Endothelial cell of umbilical vein (primary cell): ENCODE measurements at regions not wholly inside any gene's neighbourhood (a gene's known extent, or its start where the extent isn't known, plus 50 kb on each side); places are given as distances from the start of the nearest gene placed in this dataset.
"Not testable (repeated sequence)": the region's sequence is repeated elsewhere in the genome, so short reads cannot be mapped to it uniquely, and the experiment has no call there.

Experiments
- BruUV-seq: library from RNA; stranded (reverse); fragments of 400-500 nt; replicated peaks from 2 replicates; lab custom pipeline; 2021; lab: Mats Ljungman, UMichigan
- CTCF ChIA-PET: fragments of 300-600, 350-600 bp; sonication (Branson Sonifier 250); formaldehyde crosslinking; loops from one replicate; lab custom pipeline; 2021; ENCODE audit warnings: antibody characterized with exemption, inconsistent platforms; lab: Charles Lee
- POLR2A ChIA-PET: fragments of 300-600, 350-600 bp; sonication (Branson Sonifier 250); formaldehyde crosslinking; loops from one replicate; lab custom pipeline; 2021; ENCODE audit warnings: antibody characterized with exemption, inconsistent platforms; lab: Charles Lee
- DNase-seq: peaks from one replicate; pipeline ENCODE4 v3.0.0-alpha.2; 2011; ENCODE audit warnings: low read depth, low spot score
- FAIRE-seq: peaks from 2 replicates; lab custom pipeline; 2011; peaks lifted over from hg19 to GRCh38; lab: Jason Lieb, UNC
- H2AFZ ChIP-seq: 2 replicates; pipeline ENCODE4 v1.6.0; 2012; ENCODE audit warnings: low read depth, low read length, control low read depth, inconsistent platforms
- H3K27ac ChIP-seq: 2 replicates; pipeline ENCODE4 v1.5.1; 2011; ENCODE audit warnings: low read depth, mild to moderate bottlenecking, control low read depth, low read length, moderate library complexity; ENCODE audit not compliant: insufficient read depth
- H3K27me3 ChIP-seq, 2 experiments: 2 replicates each; pipeline versions ENCODE4 v1.6.0 to v1.6.1; 2011; ENCODE audit warnings: low read length in 2 of 2, mixed read lengths in 1 of 2; ENCODE audit not compliant: control insufficient read depth in 2 of 2, insufficient read depth in 2 of 2
- H3K36me3 ChIP-seq, 2 experiments: 2 replicates in 1 of 2; 3 replicates in 1 of 2; pipeline ENCODE4 v1.5.1; 2011; ENCODE audit warnings: low read length in 2 of 2, mild to moderate bottlenecking in 1 of 2, moderate library complexity in 1 of 2; ENCODE audit not compliant: control insufficient read depth in 2 of 2, insufficient read depth in 2 of 2; ENCODE audit errors: extremely low read depth in 1 of 2
- H3K4me1 ChIP-seq: 3 replicates; pipeline ENCODE4 v1.5.1; 2011; ENCODE audit warnings: mild to moderate bottlenecking, low read length; ENCODE audit not compliant: control insufficient read depth, insufficient read depth; ENCODE audit errors: extremely low read depth
- H3K4me2 ChIP-seq: 2 replicates; pipeline ENCODE4 v1.6.1; 2011; ENCODE audit warnings: low read length, control low read depth, mixed read lengths; ENCODE audit not compliant: insufficient read depth
- H3K4me3 ChIP-seq, 3 experiments: fragments of 200-600 bp in 1 of 3; sonication (generic), shearing (Covaris generic) in 1 of 3; replicated peaks in 1 of 3; 2 replicates each; pipeline ENCODE4 v1.5.1; 2011 to 2016; ENCODE audit warnings: control low read depth in 3 of 3, low read length in 3 of 3, mild to moderate bottlenecking in 2 of 3, inconsistent platforms in 1 of 3, low read depth in 1 of 3, moderate library complexity in 1 of 3; ENCODE audit not compliant: insufficient read depth in 1 of 3
- H3K79me2 ChIP-seq: 2 replicates; pipeline ENCODE4 v1.6.0; 2012; ENCODE audit warnings: low read length, inconsistent platforms; ENCODE audit not compliant: control insufficient read depth, insufficient read depth
- H3K9ac ChIP-seq: replicated peaks from 2 replicates; pipeline ENCODE3; 2011; ENCODE audit warnings: low read length, control low read depth; ENCODE audit not compliant: insufficient read depth; ENCODE audit errors: extremely low read depth
- H3K9me1 ChIP-seq: replicated peaks from 3 replicates; pipeline ENCODE4 v1.6.0; 2011; ENCODE audit warnings: mild to moderate bottlenecking, low read length; ENCODE audit not compliant: control insufficient read depth, insufficient read depth; ENCODE audit errors: extremely low read depth
- H3K9me3 ChIP-seq: replicated peaks from 2 replicates; pipeline ENCODE4 v1.5.1; 2012; ENCODE audit warnings: low read length, inconsistent platforms; ENCODE audit not compliant: control insufficient read depth, insufficient read depth
- H4K20me1 ChIP-seq: replicated peaks from 2 replicates; pipeline ENCODE3; 2011; ENCODE audit warnings: mild to moderate bottlenecking, low read length; ENCODE audit not compliant: control insufficient read depth, insufficient read depth; ENCODE audit errors: extremely low read depth
- EZH2 ChIP-seq: IDR thresholded peaks from 2 replicates; pipeline ENCODE4 v1.6.1; 2012; ENCODE audit warnings: borderline replicate concordance, low read depth, mild to moderate bottlenecking, moderate library complexity, low read length, inconsistent platforms; ENCODE audit not compliant: severe bottlenecking
- FOS ChIP-seq: IDR thresholded peaks from 2 replicates; pipeline ENCODE4 v1.6.1; 2011; ENCODE audit warnings: mild to moderate bottlenecking, low read length, moderate library complexity, borderline replicate concordance; ENCODE audit not compliant: insufficient read depth
- GATA2 ChIP-seq: IDR thresholded peaks from 2 replicates; pipeline ENCODE4 v1.7.0; 2011; ENCODE audit warnings: low read depth, mild to moderate bottlenecking, moderate library complexity, mixed read lengths, low read length; ENCODE audit not compliant: insufficient read length, insufficient read depth
- JUN ChIP-seq: IDR thresholded peaks from 2 replicates; pipeline ENCODE4 v1.6.1; 2011; ENCODE audit warnings: borderline replicate concordance, low read depth; ENCODE audit not compliant: insufficient read length, insufficient read depth
- MYC ChIP-seq: IDR thresholded peaks from one replicate; pipeline ENCODE4 v1.6.1; 2011; ENCODE audit warnings: mild to moderate bottlenecking, low read depth, low read length
- POLR2A ChIP-seq: IDR thresholded peaks from 2 replicates; pipeline ENCODE4 v1.6.1; 2012; ENCODE audit warnings: low read depth, mild to moderate bottlenecking, control low read depth, low read length
- POLR2AphosphoS5 ChIP-seq: IDR thresholded peaks from 2 replicates; pipeline ENCODE4 v1.6.1; 2012; ENCODE audit warnings: low read depth, mild to moderate bottlenecking, control low read depth, low read length, moderate library complexity; ENCODE audit not compliant: insufficient read depth
- dilution Hi-C: fragments of 300-500 bp; cut with MboI; formaldehyde crosslinking; loops from one replicate; pipeline ENCODE4 v1.15.0; 2019; ENCODE audit warnings: low sequenced_read_pairs; ENCODE audit not compliant: extremely low pct_ligation_motif_present
- intact Hi-C: fragments of 100-400 bp; cut with micrococcal nuclease; formaldehyde crosslinking; loops from one replicate; pipeline ENCODE4 v1.10.0; 2022
- TF ChIP-seq, protein P1 (sequence below): IDR thresholded peaks from 2 replicates; pipeline ENCODE4 v1.6.1; 2011; ENCODE audit not compliant: insufficient read depth, insufficient read length
- TF ChIP-seq, protein P2 (sequence below), 2 donors: IDR thresholded peaks; 1 replicate in 1 of 2; 2 replicates in 1 of 2; pipeline ENCODE4 v1.5.1; 2011; ENCODE audit warnings: low read length in 2 of 2, mild to moderate bottlenecking in 2 of 2, moderate library complexity in 2 of 2, control low read depth in 1 of 2, inconsistent platforms in 1 of 2, low read depth in 1 of 2; ENCODE audit not compliant: insufficient read depth in 1 of 2; ENCODE audit errors: extremely low read depth in 1 of 2

DNA sequence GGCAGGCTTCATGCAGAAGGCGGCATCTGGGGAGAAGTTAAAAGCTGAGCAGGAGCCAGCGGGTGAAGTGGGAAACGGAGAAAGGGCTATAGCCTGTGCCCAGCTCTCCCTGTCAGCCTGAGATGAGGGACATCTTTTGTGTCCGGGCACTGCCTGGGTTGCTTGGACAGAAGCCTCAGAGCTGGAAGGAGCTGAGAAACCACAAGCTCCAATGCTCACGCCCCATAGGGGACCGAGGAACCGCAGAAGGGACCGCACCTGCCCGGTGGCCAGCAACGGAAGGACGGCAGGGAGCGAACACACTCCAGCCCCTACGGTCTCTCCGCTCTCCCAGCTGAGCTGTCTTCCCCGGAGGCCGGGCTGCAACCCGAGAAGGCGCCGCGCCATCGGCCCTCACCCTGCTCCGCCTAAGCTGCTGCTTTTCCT, 175.8 kb downstream of the NPIPB11 start:
- no peaks in the 10 kb centered on the region for H3K4me1 ChIP-seq
- BruUV-seq = no TSS peak
- POLR2A ChIA-PET = no interaction called here
- no peaks in the 10 kb centered on the region for H3K27me3 ChIP-seq
- H3K27ac ChIP-seq = no peak overlapping the region
- H3K9me3 ChIP-seq = no peaks in the 10 kb centered on the region
- CTCF ChIA-PET = no interaction called here
- DNase-seq = no peak
- H3K9me1 ChIP-seq = no peaks in the 10 kb centered on the region
- dilution Hi-C loops = no loop called here
- H4K20me1 ChIP-seq = no peaks in the 10 kb centered on the region
- TF ChIP-seq EZH2 = no peak
- TF ChIP-seq, protein P1, sequence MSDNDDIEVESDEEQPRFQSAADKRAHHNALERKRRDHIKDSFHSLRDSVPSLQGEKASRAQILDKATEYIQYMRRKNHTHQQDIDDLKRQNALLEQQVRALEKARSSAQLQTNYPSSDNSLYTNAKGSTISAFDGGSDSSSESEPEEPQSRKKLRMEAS = no peak
- TF ChIP-seq MYC = no peak
- TF ChIP-seq FOS = no peak
- TF ChIP-seq, protein P2, sequence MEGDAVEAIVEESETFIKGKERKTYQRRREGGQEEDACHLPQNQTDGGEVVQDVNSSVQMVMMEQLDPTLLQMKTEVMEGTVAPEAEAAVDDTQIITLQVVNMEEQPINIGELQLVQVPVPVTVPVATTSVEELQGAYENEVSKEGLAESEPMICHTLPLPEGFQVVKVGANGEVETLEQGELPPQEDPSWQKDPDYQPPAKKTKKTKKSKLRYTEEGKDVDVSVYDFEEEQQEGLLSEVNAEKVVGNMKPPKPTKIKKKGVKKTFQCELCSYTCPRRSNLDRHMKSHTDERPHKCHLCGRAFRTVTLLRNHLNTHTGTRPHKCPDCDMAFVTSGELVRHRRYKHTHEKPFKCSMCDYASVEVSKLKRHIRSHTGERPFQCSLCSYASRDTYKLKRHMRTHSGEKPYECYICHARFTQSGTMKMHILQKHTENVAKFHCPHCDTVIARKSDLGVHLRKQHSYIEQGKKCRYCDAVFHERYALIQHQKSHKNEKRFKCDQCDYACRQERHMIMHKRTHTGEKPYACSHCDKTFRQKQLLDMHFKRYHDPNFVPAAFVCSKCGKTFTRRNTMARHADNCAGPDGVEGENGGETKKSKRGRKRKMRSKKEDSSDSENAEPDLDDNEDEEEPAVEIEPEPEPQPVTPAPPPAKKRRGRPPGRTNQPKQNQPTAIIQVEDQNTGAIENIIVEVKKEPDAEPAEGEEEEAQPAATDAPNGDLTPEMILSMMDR (IDR thresholded peaks at IDR 0.05; ENCODE audit: extremely low read depth in 1 of 2, insufficient read depth in 1 of 2, low read depth in 1 of 2, low read length in 2 of 2) = no peak
- no peak for TF ChIP-seq GATA2
- TF ChIP-seq JUN = no peak
- no peak for TF ChIP-seq POLR2AphosphoS5
- TF ChIP-seq POLR2A = no peak
- no peak overlapping the region for H2AFZ ChIP-seq
- no peak overlapping the region for H3K4me3 ChIP-seq
- no peak for FAIRE-seq
- no peak overlapping the region for H3K9ac ChIP-seq
- no peaks in the 10 kb centered on the region for H3K36me3 ChIP-seq
- no peak overlapping the region for H3K4me2 ChIP-seq
- intact Hi-C loops = no loop called here
- H3K79me2 ChIP-seq = no peaks in the 10 kb centered on the region

DNA sequence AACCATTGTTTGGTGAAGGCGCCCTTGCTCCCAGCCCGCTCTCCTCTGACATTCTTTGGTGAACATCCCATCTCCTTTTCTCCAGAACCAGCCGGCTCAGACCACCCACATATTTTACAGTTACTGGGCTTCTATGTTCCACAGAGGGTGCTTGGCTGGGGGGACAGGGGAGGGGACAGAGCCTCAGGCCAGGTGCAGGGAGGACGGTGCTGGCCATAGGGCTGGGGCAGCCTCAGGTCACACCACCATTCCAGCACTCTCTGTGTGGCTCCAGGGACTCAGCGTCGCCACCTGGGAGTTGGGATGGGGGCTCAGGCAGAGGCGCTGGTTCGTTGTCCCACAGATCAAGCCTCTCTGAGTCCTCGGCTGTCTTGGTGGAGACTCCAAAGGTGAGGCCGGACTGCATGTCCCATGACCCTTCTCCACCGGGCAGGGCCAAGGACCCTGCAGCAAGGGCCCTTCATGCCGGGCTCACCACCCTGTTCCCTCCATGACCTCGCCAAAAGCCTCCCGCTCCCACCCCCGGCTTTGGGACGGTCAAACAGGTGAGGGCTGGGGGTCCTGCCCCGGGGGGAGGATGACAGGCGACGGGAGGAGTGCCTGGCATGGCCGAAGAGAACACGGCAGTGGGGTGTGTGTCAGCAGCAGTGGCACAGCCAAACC, 176.4 kb downstream of the NPIPB11 start:
- not testable (repeated sequence) for H3K27me3 ChIP-seq

DNA sequence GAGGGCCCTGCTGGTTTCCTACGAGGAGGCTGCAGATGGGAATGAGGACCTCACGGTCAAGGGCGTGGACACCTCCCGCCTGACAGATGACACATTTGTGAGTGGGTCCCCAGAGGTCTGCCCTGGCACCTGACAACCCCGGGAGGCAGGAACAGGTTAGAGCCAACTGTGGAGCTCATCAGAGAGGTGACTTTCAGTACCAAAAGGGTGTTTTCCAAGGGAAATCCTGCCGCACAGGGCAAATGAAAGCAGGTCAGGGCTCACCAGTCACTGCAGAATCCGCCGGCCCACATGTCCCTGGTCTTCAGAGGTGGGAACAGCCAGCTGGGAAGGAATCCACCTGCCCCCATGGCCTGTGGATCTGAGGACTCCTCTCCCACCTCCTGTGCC, 176.9 kb downstream of the NPIPB11 start:
- dilution Hi-C loops, H3K9me1 ChIP-seq, H3K4me3 ChIP-seq, H3K4me1 ChIP-seq, H3K9ac ChIP-seq, CTCF ChIA-PET, H3K27ac ChIP-seq, H3K27me3 ChIP-seq, intact Hi-C loops, H3K4me2 ChIP-seq, H3K79me2 ChIP-seq, H2AFZ ChIP-seq, FAIRE-seq, H3K9me3 ChIP-seq, POLR2A ChIA-PET, DNase-seq, H3K36me3 ChIP-seq, BruUV-seq, H4K20me1 ChIP-seq: not testable (repeated sequence)

More for the DNA sequence above, 176.4 kb downstream of the NPIPB11 start:
- H2AFZ ChIP-seq, POLR2A ChIA-PET, FAIRE-seq, H3K4me2 ChIP-seq, H3K27ac ChIP-seq, intact Hi-C loops, H4K20me1 ChIP-seq, H3K9me3 ChIP-seq, dilution Hi-C loops, H3K4me3 ChIP-seq, H3K9me1 ChIP-seq, DNase-seq, BruUV-seq, CTCF ChIA-PET, H3K4me1 ChIP-seq, H3K79me2 ChIP-seq, H3K36me3 ChIP-seq, H3K9ac ChIP-seq: not testable (repeated sequence)
